IPS DF 19.7 (cell line): ENCODE measurements at regions not wholly inside any gene's neighbourhood (a gene's known extent, or its start where the extent isn't known, plus 50 kb on each side); places are given as distances from the start of the nearest gene placed in this dataset.

Experiments
- DNase-seq: peaks from one replicate; pipeline ENCODE4 v3.0.0-alpha.2; 2013; ENCODE audit warnings: low read depth, low spot score

- no peak for DNase-seq
Observed at GRCh38 chr2:151033271-151034248, 228.1 kb downstream of the RBM43 start.

GRCh38 chr2:151032741-151033191 is 228.9 kb downstream of the RBM43 start:
- DNase-seq, result no peak

GRCh38 chr2:151030663-151031230 is 230.9 kb downstream of the RBM43 start:
- no peak for DNase-seq

- DNase-seq, result no peak
Observed at GRCh38 chr2:151029406-151030157, 232.1 kb downstream of the RBM43 start.

GRCh38 chr2:151028691-151029176 is 232.9 kb downstream of the RBM43 start:
- no peak for DNase-seq

- no peak for DNase-seq
Observed at GRCh38 chr2:151027151-151027550, 234.5 kb downstream of the RBM43 start.

GRCh38 chr2:151025816-151026215 is 235.8 kb downstream of the RBM43 start:
- no peak for DNase-seq

GRCh38 chr2:151024696-151025251 is 236.9 kb downstream of the RBM43 start:
- no peak for DNase-seq

GRCh38 chr2:151021747-151022452 is 239.8 kb downstream of the RBM43 start:
- no peak for DNase-seq

- DNase-seq, result no peak
Observed at GRCh38 chr2:151020411-151020810, 241.3 kb downstream of the RBM43 start.

GRCh38 chr2:151009437-151010175 is 252.1 kb downstream of the RBM43 start:
- no peak for DNase-seq

GRCh38 chr2:151007365-151007764 is 254.3 kb downstream of the RBM43 start:
- DNase-seq, result no peak

- no peak for DNase-seq
Observed at GRCh38 chr2:151002959-151003600, 258.6 kb downstream of the RBM43 start.

- no peak for DNase-seq
Observed at GRCh38 chr2:150997702-150998440, 263.8 kb downstream of the RBM43 start.

GRCh38 chr2:150997066-150997465 is 264.6 kb downstream of the RBM43 start:
- DNase-seq, result no peak

GRCh38 chr2:150994076-150994475 is 267.6 kb downstream of the RBM43 start:
- DNase-seq, result no peak

- no peak for DNase-seq
Observed at GRCh38 chr2:150989969-150990368, 271.7 kb downstream of the RBM43 start.

- no peak for DNase-seq
Observed at GRCh38 chr2:150985741-150986140, 275.9 kb downstream of the RBM43 start.

- DNase-seq, result no peak
Observed at GRCh38 chr2:150983314-150983897, 278.3 kb downstream of the RBM43 start.
